ENCODE measurements at regions not wholly inside any gene's neighbourhood (a gene's known extent, or its start where the extent isn't known, plus 50 kb on each side); places are given as distances from the start of the nearest gene placed in this dataset.
A peak's percentile ranks its signal among the peaks of the same experiment; 100 is the strongest.
"Not testable (repeated sequence)": the region's sequence is repeated elsewhere in the genome, so short reads cannot be mapped to it uniquely, and the experiment has no call there.

- H3K27ac Mint-ChIP-seq; H3K4me3 Mint-ChIP-seq; H3K27me3 Mint-ChIP-seq (ENCODE audit: low read depth in 2 of 2); H3K4me3 ChIP-seq (ENCODE audit: low read length); H3K9me3 Mint-ChIP-seq; H3K4me1 Mint-ChIP-seq; ATAC-seq; DNase-seq; H3K27me3 ChIP-seq (ENCODE audit: control insufficient read depth, insufficient read depth, low read length); H3K36me3 ChIP-seq (ENCODE audit: control insufficient read depth, insufficient read depth, low read length); H3K9me3 ChIP-seq (ENCODE audit: control insufficient read depth, insufficient read depth, low read length); intact Hi-C loops (cut with micrococcal nuclease); H3K4me1 ChIP-seq (ENCODE audit: control insufficient read depth, insufficient read depth, low read length); H3K36me3 Mint-ChIP-seq; H3K27ac ChIP-seq (ENCODE audit: low read length): not testable (repeated sequence)
- WGBS (ENCODE audit: insufficient coverage): 83% methylated on average over 3 of the region's 4 CpGs
Observed at GRCh38 chr9:40361018-40361417, 767.5 kb downstream of the FOXD4L6 start.

DNA sequence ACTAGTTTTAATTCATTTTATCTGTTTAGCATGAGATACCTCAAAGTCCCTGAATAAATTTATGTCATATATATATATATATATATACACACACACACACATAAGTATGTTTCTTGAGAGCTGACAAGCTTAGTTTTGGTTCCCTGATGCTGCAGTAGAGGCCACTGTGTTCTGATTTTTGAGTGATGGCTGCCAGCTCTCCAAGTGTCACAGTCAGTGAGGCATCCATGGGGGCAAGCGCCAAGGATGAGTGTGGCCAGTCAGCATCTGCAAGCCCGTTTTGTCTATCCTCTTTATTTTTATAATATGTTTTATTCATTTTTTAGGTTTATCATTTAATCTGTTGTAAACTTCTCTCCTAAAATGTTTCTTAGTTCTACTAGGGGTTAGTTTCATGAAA, 797.5 kb downstream of the FOXD4L6 start:
- H3K4me1 ChIP-seq (ENCODE audit: control insufficient read depth, insufficient read depth, low read length); H3K9me3 Mint-ChIP-seq; H3K4me1 Mint-ChIP-seq; H3K27ac Mint-ChIP-seq; H3K27me3 ChIP-seq (ENCODE audit: control insufficient read depth, insufficient read depth, low read length); H3K4me3 ChIP-seq (ENCODE audit: low read length); DNase-seq; H3K36me3 Mint-ChIP-seq; ATAC-seq; H3K4me3 Mint-ChIP-seq; H3K36me3 ChIP-seq (ENCODE audit: control insufficient read depth, insufficient read depth, low read length); H3K27me3 Mint-ChIP-seq (ENCODE audit: low read depth in 2 of 2); intact Hi-C loops (cut with micrococcal nuclease); H3K27ac ChIP-seq (ENCODE audit: low read length); H3K9me3 ChIP-seq (ENCODE audit: control insufficient read depth, insufficient read depth, low read length): not testable (repeated sequence)
- WGBS (ENCODE audit: insufficient coverage): no CpG with 5 or more reads among the region's 2 CpGs

DNA sequence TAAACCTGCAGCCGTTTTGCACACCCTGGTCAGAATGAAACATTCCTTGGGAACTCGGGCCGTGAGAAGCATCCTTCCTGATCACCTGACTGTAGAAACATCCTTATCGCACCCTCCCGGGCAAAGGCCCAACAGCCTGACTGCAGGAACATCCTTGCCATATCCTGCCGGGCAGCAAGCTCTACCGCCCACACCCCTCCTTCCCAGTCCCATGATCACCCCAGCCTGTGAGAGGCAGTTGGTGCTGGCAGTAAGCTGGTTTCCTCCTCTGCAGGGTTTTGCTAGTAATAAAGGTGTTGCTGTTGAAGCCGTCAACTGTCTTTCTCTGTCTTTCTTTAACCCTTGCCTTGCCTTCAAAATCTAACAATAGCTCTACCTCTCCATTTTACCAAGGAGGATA, 799.6 kb downstream of the FOXD4L6 start:
- H3K36me3 ChIP-seq (ENCODE audit: control insufficient read depth, insufficient read depth, low read length); H3K27me3 ChIP-seq (ENCODE audit: control insufficient read depth, insufficient read depth, low read length); H3K27ac Mint-ChIP-seq; ATAC-seq; H3K4me1 ChIP-seq (ENCODE audit: control insufficient read depth, insufficient read depth, low read length); H3K4me3 ChIP-seq (ENCODE audit: low read length); H3K36me3 Mint-ChIP-seq; DNase-seq; H3K27ac ChIP-seq (ENCODE audit: low read length); H3K27me3 Mint-ChIP-seq (ENCODE audit: low read depth in 2 of 2); H3K4me3 Mint-ChIP-seq; H3K4me1 Mint-ChIP-seq; intact Hi-C loops (cut with micrococcal nuclease); H3K9me3 ChIP-seq (ENCODE audit: control insufficient read depth, insufficient read depth, low read length); H3K9me3 Mint-ChIP-seq: not testable (repeated sequence)
- no CpG with 5 or more reads among the region's 8 CpGs for WGBS (ENCODE audit: insufficient coverage)

- H3K4me1 Mint-ChIP-seq; H3K36me3 ChIP-seq (ENCODE audit: control insufficient read depth, insufficient read depth, low read length); H3K36me3 Mint-ChIP-seq; H3K27me3 Mint-ChIP-seq (ENCODE audit: low read depth in 2 of 2); H3K4me3 Mint-ChIP-seq; H3K27ac ChIP-seq (ENCODE audit: low read length); H3K4me1 ChIP-seq (ENCODE audit: control insufficient read depth, insufficient read depth, low read length); H3K27me3 ChIP-seq (ENCODE audit: control insufficient read depth, insufficient read depth, low read length); H3K4me3 ChIP-seq (ENCODE audit: low read length); DNase-seq; H3K9me3 ChIP-seq (ENCODE audit: control insufficient read depth, insufficient read depth, low read length); H3K9me3 Mint-ChIP-seq; H3K27ac Mint-ChIP-seq; ATAC-seq; intact Hi-C loops (cut with micrococcal nuclease): not testable (repeated sequence)
- no CpG with 5 or more reads among the region's 2 CpGs for WGBS (ENCODE audit: insufficient coverage)
Observed at GRCh38 chr9:40326179-40326578, 802.3 kb downstream of the FOXD4L6 start.

DNA sequence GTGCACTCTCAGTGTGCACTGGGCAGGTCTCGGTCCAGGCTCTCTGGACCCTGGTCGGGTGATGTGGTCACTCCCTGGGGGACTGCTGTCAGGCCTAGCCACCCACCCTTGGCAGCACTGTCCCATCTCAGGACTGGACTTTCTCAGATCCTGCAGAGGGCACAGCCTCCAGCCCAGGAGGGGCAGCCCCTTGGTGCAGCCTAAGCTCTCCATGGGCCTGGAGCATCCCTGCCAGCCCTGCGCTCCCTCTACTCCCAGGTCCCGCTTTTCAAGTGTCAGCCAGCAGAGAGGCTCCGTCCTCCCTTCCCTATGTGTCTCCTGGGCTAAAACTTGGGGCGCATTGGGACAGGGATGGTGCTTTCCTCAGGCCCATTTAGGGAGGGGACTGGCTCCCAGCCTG, 805.8 kb downstream of the FOXD4L6 start:
- H3K36me3 Mint-ChIP-seq; H3K36me3 ChIP-seq (ENCODE audit: control insufficient read depth, insufficient read depth, low read length); H3K9me3 Mint-ChIP-seq; H3K27ac ChIP-seq (ENCODE audit: low read length); H3K4me3 ChIP-seq (ENCODE audit: low read length); H3K9me3 ChIP-seq (ENCODE audit: control insufficient read depth, insufficient read depth, low read length); intact Hi-C loops (cut with micrococcal nuclease); H3K27me3 ChIP-seq (ENCODE audit: control insufficient read depth, insufficient read depth, low read length); H3K4me1 ChIP-seq (ENCODE audit: control insufficient read depth, insufficient read depth, low read length); DNase-seq; H3K27ac Mint-ChIP-seq; ATAC-seq; H3K4me1 Mint-ChIP-seq; H3K4me3 Mint-ChIP-seq; H3K27me3 Mint-ChIP-seq (ENCODE audit: low read depth in 2 of 2): not testable (repeated sequence)
- WGBS (ENCODE audit: insufficient coverage): no CpG with 5 or more reads among the region's 6 CpGs

GRCh38 chr9:40321857-40322256, 806.6 kb downstream of the FOXD4L6 start:
- H3K9me3 Mint-ChIP-seq; H3K4me1 Mint-ChIP-seq; H3K4me3 ChIP-seq (ENCODE audit: low read length); H3K27me3 Mint-ChIP-seq (ENCODE audit: low read depth in 2 of 2); H3K36me3 ChIP-seq (ENCODE audit: control insufficient read depth, insufficient read depth, low read length); H3K36me3 Mint-ChIP-seq; H3K27me3 ChIP-seq (ENCODE audit: control insufficient read depth, insufficient read depth, low read length); H3K9me3 ChIP-seq (ENCODE audit: control insufficient read depth, insufficient read depth, low read length); intact Hi-C loops (cut with micrococcal nuclease); DNase-seq; H3K4me3 Mint-ChIP-seq; H3K27ac Mint-ChIP-seq; H3K27ac ChIP-seq (ENCODE audit: low read length); H3K4me1 ChIP-seq (ENCODE audit: control insufficient read depth, insufficient read depth, low read length): not testable (repeated sequence)
- no CpG with 5 or more reads among the region's 4 CpGs for WGBS (ENCODE audit: insufficient coverage)
- ATAC-seq: peak in 1 of 3 donors; percentile 24

DNA sequence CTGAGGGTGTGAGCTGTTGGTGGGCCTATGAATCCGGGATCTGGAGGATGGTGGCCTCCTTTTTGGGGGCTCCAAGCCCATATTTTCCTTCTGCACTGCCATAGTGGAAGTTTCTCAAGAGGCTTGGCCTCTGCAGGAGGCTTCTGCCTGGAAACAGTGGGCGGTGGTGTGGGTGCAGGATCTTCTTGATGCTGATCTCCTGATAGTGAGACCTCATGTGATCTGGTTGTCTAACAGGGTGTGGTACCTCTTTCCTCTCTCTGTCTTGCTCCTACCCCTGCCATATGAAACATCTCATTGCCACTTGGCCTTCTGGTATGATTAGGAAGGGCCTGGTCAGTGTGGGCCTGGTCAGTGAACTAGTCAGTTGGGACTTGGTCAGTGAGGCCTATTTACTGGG, 807.3 kb downstream of the FOXD4L6 start:
- H3K4me1 Mint-ChIP-seq; H3K36me3 ChIP-seq (ENCODE audit: control insufficient read depth, insufficient read depth, low read length); H3K4me3 ChIP-seq (ENCODE audit: low read length); H3K27me3 ChIP-seq (ENCODE audit: control insufficient read depth, insufficient read depth, low read length); intact Hi-C loops (cut with micrococcal nuclease); H3K27ac Mint-ChIP-seq; H3K27me3 Mint-ChIP-seq (ENCODE audit: low read depth in 2 of 2); H3K36me3 Mint-ChIP-seq; H3K9me3 Mint-ChIP-seq; DNase-seq; H3K27ac ChIP-seq (ENCODE audit: low read length); H3K4me1 ChIP-seq (ENCODE audit: control insufficient read depth, insufficient read depth, low read length); H3K4me3 Mint-ChIP-seq; H3K9me3 ChIP-seq (ENCODE audit: control insufficient read depth, insufficient read depth, low read length); ATAC-seq: not testable (repeated sequence)
- no CpG with 5 or more reads among the region's 2 CpGs for WGBS (ENCODE audit: insufficient coverage)

- DNase-seq; ATAC-seq; intact Hi-C loops (cut with micrococcal nuclease); H3K36me3 Mint-ChIP-seq; H3K9me3 ChIP-seq (ENCODE audit: control insufficient read depth, insufficient read depth, low read length); H3K27me3 ChIP-seq (ENCODE audit: control insufficient read depth, insufficient read depth, low read length); H3K4me1 Mint-ChIP-seq; H3K27ac ChIP-seq (ENCODE audit: low read length); H3K4me3 ChIP-seq (ENCODE audit: low read length); H3K4me3 Mint-ChIP-seq; H3K4me1 ChIP-seq (ENCODE audit: control insufficient read depth, insufficient read depth, low read length); H3K9me3 Mint-ChIP-seq; H3K36me3 ChIP-seq (ENCODE audit: control insufficient read depth, insufficient read depth, low read length); H3K27me3 Mint-ChIP-seq (ENCODE audit: low read depth in 2 of 2); H3K27ac Mint-ChIP-seq: not testable (repeated sequence)
- WGBS (ENCODE audit: insufficient coverage): no CpG with 5 or more reads among the region's 1 CpG
Observed at GRCh38 chr9:40315215-40315614, 813.3 kb downstream of the FOXD4L6 start.

Data from natural killer cell (primary cell).